ENCODE measurements at regions not wholly inside any gene's neighbourhood (a gene's known extent, or its start where the extent isn't known, plus 50 kb on each side); places are given as distances from the start of the nearest gene placed in this dataset.
"Not testable (repeated sequence)": the region's sequence is repeated elsewhere in the genome, so short reads cannot be mapped to it uniquely, and the experiment has no call there.

DNA sequence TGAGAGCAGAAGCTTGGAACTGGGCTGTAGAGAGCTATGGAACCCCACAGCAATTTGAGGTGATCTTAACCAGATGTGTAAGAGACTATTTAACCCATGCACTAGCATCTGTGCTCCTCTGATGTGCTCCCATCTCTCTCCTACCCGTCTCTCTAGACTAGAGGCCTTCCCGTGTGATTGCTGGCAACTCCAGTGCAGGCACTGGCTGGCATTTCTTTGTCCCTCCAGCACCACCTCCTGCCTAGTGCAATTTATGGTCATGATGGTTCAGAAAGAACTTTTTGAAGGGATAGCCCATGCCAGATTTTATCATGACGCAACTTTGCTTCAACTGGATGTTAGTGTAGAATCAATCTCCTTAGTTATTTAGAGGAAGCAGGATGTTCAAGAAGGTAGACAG lies 193.0 kb downstream of the BCL2L11 start:
- H3K36me3 ChIP-seq (ENCODE audit: insufficient read depth, low read length); POLR2A ChIA-PET; H3K9me3 ChIP-seq (ENCODE audit: low read length); H3K4me1 ChIP-seq (ENCODE audit: insufficient read depth, low read length); CTCF ChIA-PET; H3K36me3 Mint-ChIP-seq; H3K27me3 ChIP-seq (ENCODE audit: insufficient read depth, low read length, poor library complexity, severe bottlenecking); H3K4me3 ChIP-seq (ENCODE audit: low read length); H3K9me3 Mint-ChIP-seq; DNase-seq; H3K27ac Mint-ChIP-seq; H3K27me3 Mint-ChIP-seq; H3K4me3 Mint-ChIP-seq; H3K4me1 Mint-ChIP-seq; H3K27ac ChIP-seq (ENCODE audit: low read depth, low read length): not testable (repeated sequence)

GRCh38 chr2:111315188-111315917 lies 194.6 kb downstream of the BCL2L11 start:
- DNase-seq; POLR2A ChIA-PET; CTCF ChIA-PET; H3K36me3 ChIP-seq (ENCODE audit: insufficient read depth, low read length); H3K9me3 Mint-ChIP-seq; H3K4me3 Mint-ChIP-seq; H3K27ac ChIP-seq (ENCODE audit: low read depth, low read length); H3K27ac Mint-ChIP-seq; H3K36me3 Mint-ChIP-seq; H3K27me3 ChIP-seq (ENCODE audit: insufficient read depth, low read length, poor library complexity, severe bottlenecking); H3K27me3 Mint-ChIP-seq; H3K9me3 ChIP-seq (ENCODE audit: low read length); H3K4me1 ChIP-seq (ENCODE audit: insufficient read depth, low read length); H3K4me1 Mint-ChIP-seq; H3K4me3 ChIP-seq (ENCODE audit: low read length): not testable (repeated sequence)

DNA sequence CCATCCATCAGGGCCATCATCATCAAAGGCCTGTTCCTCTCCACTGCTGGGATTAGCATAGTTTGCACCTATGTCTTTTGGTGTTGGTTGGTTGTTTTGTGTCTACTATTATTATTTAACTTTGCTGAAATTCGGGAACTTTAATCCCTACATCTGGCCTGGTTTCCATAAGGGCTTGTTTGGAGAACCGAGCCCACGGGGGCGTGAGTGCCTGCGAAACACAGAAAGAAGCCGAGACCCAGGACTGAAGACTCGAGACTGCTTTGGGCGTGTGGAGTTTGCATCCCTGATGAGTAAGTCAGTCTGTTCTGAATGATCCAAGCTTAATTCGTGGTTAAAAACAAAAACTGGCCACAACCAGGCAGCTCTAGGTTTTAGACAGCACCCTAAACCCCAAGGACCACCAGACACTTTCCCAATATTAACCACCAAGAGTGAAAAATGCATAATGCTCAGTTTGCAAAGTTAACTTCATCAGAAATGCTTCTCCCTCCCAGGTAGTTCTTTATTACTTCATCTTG lies 195.6 kb downstream of the BCL2L11 start:
- H3K36me3 ChIP-seq (ENCODE audit: insufficient read depth, low read length); POLR2A ChIA-PET; H3K9me3 Mint-ChIP-seq; H3K4me3 Mint-ChIP-seq; H3K27ac Mint-ChIP-seq; DNase-seq; H3K4me1 Mint-ChIP-seq; H3K36me3 Mint-ChIP-seq; H3K27ac ChIP-seq (ENCODE audit: low read depth, low read length); CTCF ChIA-PET; H3K27me3 Mint-ChIP-seq; H3K9me3 ChIP-seq (ENCODE audit: low read length); H3K27me3 ChIP-seq (ENCODE audit: insufficient read depth, low read length, poor library complexity, severe bottlenecking); H3K4me1 ChIP-seq (ENCODE audit: insufficient read depth, low read length); H3K4me3 ChIP-seq (ENCODE audit: low read length): not testable (repeated sequence)

DNA sequence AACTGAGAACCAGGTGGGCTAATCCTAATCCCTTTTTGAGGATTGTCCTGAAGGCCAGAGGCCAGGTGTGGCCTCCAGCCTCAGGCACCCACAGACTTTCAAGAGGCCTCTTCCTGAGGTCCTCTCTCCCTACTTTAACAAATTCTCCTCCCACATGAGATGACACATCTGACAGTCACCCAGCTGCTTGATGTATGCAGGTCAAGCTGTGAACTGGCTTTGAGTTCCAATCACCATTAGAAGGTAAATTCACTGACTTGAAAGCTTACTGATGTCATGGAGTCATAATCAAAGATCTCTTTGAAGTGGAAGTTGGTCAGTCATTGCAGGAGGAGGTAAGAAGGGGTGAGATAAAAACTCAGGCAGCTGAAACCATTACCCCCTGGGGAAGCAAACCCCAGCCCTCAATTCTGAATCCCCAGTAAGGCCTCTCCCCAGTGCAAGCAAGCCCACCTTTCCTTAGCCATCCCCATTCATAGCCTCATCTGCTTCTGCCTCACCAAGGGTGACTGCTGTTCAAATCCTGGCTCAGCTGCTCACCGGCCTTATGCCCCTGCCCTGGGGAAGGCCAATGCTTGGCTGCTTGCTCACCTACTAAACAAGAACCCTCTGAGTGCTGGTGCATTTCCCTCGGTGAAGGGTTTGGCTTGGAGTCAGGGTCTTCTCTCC lies 196.3 kb downstream of the BCL2L11 start:
- H3K4me3 ChIP-seq (ENCODE audit: low read length); H3K27me3 ChIP-seq (ENCODE audit: insufficient read depth, low read length, poor library complexity, severe bottlenecking); H3K9me3 Mint-ChIP-seq; CTCF ChIA-PET; H3K4me3 Mint-ChIP-seq; H3K27me3 Mint-ChIP-seq; H3K27ac ChIP-seq (ENCODE audit: low read depth, low read length); H3K9me3 ChIP-seq (ENCODE audit: low read length); H3K36me3 Mint-ChIP-seq; H3K4me1 ChIP-seq (ENCODE audit: insufficient read depth, low read length); POLR2A ChIA-PET; H3K36me3 ChIP-seq (ENCODE audit: insufficient read depth, low read length); H3K27ac Mint-ChIP-seq; DNase-seq; H3K4me1 Mint-ChIP-seq: not testable (repeated sequence)

DNA sequence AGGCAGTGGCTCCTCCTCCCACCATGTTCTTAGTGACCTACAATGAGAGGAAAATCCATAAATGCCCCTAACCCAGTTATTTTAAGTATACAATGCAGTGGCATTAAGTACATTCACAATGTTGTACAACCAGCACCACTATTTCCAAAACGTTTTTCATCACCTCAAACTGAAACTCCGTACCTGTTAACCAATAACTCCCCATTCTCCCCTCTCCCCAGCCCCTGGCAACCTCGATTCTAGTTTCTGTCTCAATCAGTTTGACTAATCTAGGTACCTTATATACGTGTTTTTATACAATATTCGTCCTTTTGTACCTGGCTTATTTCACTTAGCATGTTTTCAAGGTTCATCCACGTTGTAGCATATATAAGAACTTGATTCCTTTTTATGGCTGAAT lies 198.8 kb downstream of the BCL2L11 start:
- H3K4me1 ChIP-seq (ENCODE audit: insufficient read depth, low read length); H3K4me1 Mint-ChIP-seq; H3K27ac Mint-ChIP-seq; H3K36me3 Mint-ChIP-seq; H3K4me3 Mint-ChIP-seq; H3K27ac ChIP-seq (ENCODE audit: low read depth, low read length); DNase-seq; H3K4me3 ChIP-seq (ENCODE audit: low read length); H3K9me3 ChIP-seq (ENCODE audit: low read length); H3K9me3 Mint-ChIP-seq; H3K36me3 ChIP-seq (ENCODE audit: insufficient read depth, low read length); CTCF ChIA-PET; POLR2A ChIA-PET; H3K27me3 ChIP-seq (ENCODE audit: insufficient read depth, low read length, poor library complexity, severe bottlenecking); H3K27me3 Mint-ChIP-seq: not testable (repeated sequence)

DNA sequence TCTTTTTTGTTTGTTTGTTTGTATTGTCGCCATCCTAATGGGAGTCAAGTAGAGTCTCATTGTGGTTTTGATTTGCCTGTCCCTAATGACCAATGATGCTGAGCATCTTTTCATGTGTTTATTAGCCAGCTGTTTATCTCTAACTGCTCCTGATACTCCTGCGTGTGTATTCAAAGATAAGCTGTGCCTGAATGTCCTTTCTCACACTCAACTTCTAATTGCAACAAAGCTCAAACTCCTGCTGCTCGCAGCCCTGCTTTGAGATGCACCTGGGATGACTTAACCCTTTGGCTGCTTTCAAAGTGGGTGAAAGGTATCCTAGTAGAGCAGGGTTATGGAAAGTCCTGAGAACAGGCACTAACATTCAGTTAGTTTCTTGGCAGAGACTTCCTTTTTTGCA lies 199.6 kb downstream of the BCL2L11 start:
- DNase-seq; H3K36me3 Mint-ChIP-seq; H3K9me3 ChIP-seq (ENCODE audit: low read length); H3K9me3 Mint-ChIP-seq; H3K27me3 Mint-ChIP-seq; H3K4me1 Mint-ChIP-seq; H3K27ac ChIP-seq (ENCODE audit: low read depth, low read length); POLR2A ChIA-PET; CTCF ChIA-PET; H3K4me3 Mint-ChIP-seq; H3K4me3 ChIP-seq (ENCODE audit: low read length); H3K36me3 ChIP-seq (ENCODE audit: insufficient read depth, low read length); H3K27ac Mint-ChIP-seq; H3K27me3 ChIP-seq (ENCODE audit: insufficient read depth, low read length, poor library complexity, severe bottlenecking); H3K4me1 ChIP-seq (ENCODE audit: insufficient read depth, low read length): not testable (repeated sequence)

DNA sequence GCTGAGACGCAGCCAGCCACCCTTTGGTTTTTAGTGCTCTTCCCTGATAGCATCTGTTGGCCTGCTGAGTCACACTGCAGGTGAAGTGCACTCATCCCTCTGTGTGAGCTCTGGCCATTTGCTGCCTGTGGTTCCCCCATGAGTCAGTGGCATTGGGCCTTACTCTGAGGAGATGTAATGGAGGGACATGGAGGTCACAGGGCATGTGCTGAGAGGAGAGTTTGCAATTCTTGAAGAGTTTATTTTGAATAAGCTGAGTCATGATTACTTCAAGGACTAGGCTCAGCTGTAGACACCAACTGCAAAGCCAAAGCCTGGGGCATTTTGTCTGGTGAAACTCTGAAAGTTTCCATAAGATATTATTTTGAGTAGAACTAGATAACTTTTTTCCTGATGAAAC lies 200.3 kb downstream of the BCL2L11 start:
- H3K9me3 ChIP-seq (ENCODE audit: low read length); POLR2A ChIA-PET; H3K4me1 Mint-ChIP-seq; H3K27ac Mint-ChIP-seq; DNase-seq; H3K4me1 ChIP-seq (ENCODE audit: insufficient read depth, low read length); H3K9me3 Mint-ChIP-seq; H3K27ac ChIP-seq (ENCODE audit: low read depth, low read length); H3K36me3 ChIP-seq (ENCODE audit: insufficient read depth, low read length); CTCF ChIA-PET; H3K27me3 Mint-ChIP-seq; H3K4me3 ChIP-seq (ENCODE audit: low read length); H3K36me3 Mint-ChIP-seq; H3K4me3 Mint-ChIP-seq; H3K27me3 ChIP-seq (ENCODE audit: insufficient read depth, low read length, poor library complexity, severe bottlenecking): not testable (repeated sequence)

DNA sequence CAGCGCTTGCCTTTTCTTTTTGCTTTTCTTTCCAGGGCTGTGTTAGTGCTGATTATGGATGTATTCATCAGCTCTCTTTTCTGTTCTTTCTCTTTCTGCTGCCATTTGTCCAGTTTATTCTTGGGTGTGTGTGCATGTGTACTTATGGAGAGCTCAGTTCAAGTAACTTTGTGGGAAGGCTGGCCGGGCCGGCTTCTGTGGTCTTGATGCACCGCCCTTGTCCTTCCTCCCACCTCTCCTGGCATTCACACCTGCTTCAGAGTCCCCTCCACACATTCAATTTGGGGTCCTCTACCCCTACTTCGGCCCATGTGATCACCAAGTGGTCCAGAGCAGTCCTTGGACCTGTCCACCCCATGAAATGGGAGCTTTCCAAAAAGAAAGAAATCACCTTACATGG lies 202.7 kb downstream of the BCL2L11 start:
- H3K4me3 ChIP-seq (ENCODE audit: low read length); CTCF ChIA-PET; H3K4me1 Mint-ChIP-seq; H3K4me3 Mint-ChIP-seq; H3K27ac Mint-ChIP-seq; H3K9me3 Mint-ChIP-seq; H3K9me3 ChIP-seq (ENCODE audit: low read length); DNase-seq; POLR2A ChIA-PET; H3K4me1 ChIP-seq (ENCODE audit: insufficient read depth, low read length); H3K36me3 ChIP-seq (ENCODE audit: insufficient read depth, low read length); H3K27ac ChIP-seq (ENCODE audit: low read depth, low read length); H3K27me3 Mint-ChIP-seq; H3K27me3 ChIP-seq (ENCODE audit: insufficient read depth, low read length, poor library complexity, severe bottlenecking); H3K36me3 Mint-ChIP-seq: not testable (repeated sequence)

- POLR2A ChIA-PET; H3K9me3 ChIP-seq (ENCODE audit: low read length); H3K4me3 ChIP-seq (ENCODE audit: low read length); H3K9me3 Mint-ChIP-seq; H3K27me3 ChIP-seq (ENCODE audit: insufficient read depth, low read length, poor library complexity, severe bottlenecking); H3K27ac Mint-ChIP-seq; H3K36me3 ChIP-seq (ENCODE audit: insufficient read depth, low read length); H3K4me3 Mint-ChIP-seq; H3K36me3 Mint-ChIP-seq; H3K4me1 ChIP-seq (ENCODE audit: insufficient read depth, low read length); H3K27ac ChIP-seq (ENCODE audit: low read depth, low read length); H3K4me1 Mint-ChIP-seq; DNase-seq; CTCF ChIA-PET; H3K27me3 Mint-ChIP-seq: not testable (repeated sequence)
Observed at GRCh38 chr2:111327726-111328125, 207.0 kb downstream of the BCL2L11 start.

Measured in CD8-positive, alpha-beta memory T cell (primary cell).